Stimulated activated CD4-positive, alpha-beta T cell treated with anti-CD3 and anti-CD28 coated beads, Interleukin-4, amount 100 ng/mL, for 1 hour (primary cell): ENCODE measurements at regions not wholly inside any gene's neighbourhood (a gene's known extent, or its start where the extent isn't known, plus 50 kb on each side); places are given as distances from the start of the nearest gene placed in this dataset.
"Not testable (repeated sequence)": the region's sequence is repeated elsewhere in the genome, so short reads cannot be mapped to it uniquely, and the experiment has no call there.

Experiments used
- DNase-seq: peaks from one replicate; pipeline ENCODE4 v3.0.0-alpha.2; 2020

- no peak for DNase-seq
Observed at GRCh38 chr20:53792946-53793536, 199.4 kb upstream of the ZNF217 start.

- no peak for DNase-seq
Observed at GRCh38 chr20:53789989-53790675, 196.5 kb upstream of the ZNF217 start.

DNA sequence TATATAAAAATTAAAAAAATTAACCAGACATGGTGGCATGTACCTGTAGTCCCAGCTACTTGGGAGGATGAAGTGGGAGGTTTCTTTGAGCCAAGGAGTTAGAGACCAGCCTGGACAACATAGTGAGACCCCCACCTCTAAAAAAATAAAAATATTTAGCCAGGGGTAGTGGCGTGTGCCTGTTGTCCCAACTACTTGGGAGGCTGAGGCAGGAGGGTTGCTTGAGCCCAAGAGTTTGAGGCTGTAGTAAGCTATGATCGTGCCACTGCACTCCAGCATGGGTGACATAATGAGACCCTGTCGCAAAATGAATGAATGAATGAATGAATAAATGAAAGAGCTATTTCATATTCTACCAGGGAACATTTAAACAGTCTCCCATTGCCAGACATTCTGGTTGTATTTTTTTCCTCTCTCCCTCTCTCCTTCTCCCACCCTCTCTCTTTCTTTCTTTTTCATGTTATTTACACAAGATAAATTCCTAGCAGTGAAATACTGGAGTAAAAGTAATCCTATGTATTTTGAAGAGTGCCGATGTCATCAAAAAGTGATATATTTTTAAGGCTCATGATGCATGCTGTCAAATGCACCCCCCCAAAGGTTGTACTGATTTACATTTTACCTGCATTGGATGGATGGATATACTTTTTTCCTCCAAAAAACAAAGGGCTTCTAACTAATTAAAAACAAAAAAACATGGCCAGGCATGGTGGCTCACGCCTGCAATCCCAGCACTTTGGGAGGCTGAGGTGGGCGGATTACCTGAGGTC lies 194.8 kb upstream of the ZNF217 start:
- DNase-seq = no peak

DNA sequence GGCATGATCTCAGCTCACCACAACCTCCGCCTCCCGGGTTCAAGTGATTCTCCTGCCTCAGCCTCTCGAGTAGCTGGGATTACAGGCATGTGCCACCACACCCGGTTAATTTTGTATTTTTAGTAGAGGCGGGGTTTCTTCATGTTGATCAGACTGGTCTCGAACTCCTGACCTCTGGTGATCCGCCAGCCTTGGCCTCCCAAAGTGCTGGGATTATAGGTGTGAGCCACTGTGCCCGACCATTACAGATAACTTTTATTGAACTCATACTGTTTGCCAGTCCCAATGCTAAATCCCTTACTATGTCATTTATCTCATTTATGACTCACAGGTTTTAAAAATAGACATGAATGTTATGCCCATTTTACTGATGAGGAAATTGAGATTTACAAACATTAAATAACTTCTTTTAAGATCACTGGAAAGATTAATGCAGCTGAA lies 193.9 kb upstream of the ZNF217 start:
- DNase-seq = not testable (repeated sequence)

DNA sequence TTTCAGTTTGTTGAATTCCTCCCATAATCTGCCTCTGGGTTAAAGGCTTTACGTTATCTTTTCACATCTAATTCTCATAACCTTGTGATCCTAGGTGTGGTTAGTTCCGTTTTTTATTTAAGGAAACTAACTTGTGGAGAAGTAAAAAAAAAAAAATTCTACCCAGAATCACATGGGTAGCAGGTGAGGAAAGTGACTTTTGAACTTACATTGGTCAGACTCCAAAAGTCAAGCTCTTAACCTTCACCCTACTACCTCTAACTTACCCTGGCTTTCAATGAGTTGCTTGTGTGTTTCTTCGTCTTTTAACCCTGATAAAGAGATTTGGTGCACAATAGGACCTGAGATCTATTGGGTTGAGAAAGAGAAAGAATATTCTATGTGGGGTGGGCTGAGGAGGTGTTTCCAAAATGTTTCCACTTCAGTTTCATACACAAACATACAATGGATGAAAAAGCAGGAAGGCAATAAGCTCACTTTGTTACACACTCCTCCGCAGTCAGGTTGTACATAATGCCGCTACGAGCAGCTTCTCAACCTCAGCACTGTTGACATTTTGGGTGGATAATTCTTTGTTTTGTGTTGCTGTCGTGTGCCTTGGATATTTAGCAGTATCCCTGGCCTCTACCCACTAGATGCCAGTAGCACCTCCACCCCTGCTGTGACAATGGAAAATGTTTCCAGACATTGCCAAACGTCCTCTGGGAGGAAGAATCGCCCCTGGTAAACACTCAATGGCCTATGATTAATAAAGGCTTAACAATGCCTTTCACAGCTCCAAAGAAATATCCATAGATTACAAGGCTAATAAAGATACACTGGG lies 193.0 kb upstream of the ZNF217 start:
- no peak for DNase-seq

DNA sequence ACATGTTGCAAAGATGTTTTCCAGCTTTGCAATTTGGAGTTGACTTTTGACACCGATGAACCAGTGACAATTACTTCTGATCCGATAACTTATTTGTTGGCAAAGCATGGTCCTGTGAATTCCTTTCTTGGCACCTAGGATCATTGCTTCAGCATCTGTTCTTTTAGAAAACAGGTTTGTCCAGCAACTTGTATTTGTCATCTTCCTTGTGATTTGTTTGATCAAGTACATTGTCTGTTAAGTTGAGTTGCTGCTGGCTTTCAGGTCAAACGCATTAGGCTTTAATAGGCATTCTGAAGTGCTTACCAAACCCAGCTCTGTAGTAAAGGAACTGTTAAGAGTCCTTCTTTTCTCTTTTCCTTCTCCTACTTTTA lies 192.4 kb upstream of the ZNF217 start:
- no peak for DNase-seq

GRCh38 chr20:53785320-53785719 lies 191.7 kb upstream of the ZNF217 start:
- DNase-seq = no peak

DNA sequence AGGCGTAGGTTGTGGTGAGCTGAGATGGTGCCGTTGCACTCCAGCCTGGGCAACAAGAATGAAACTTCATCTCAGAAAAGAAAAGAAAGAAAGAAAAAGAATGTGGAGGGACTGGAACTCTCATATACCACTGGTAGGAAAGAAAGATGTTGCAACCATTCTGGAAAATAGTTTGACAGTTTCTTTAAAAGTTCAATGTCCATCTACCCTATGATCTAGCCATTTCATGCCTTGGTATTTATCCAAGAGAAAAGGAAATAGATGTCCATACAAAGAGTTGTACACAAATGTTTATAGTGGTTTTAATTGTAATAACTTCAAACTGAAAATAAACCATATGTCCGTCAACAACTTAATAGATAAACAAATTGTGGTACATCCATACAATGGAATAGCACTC lies 190.1 kb upstream of the ZNF217 start:
- DNase-seq = no peak

- no peak for DNase-seq
Observed at GRCh38 chr20:53782612-53783246, 189.1 kb upstream of the ZNF217 start.

- no peak for DNase-seq
Observed at GRCh38 chr20:53779822-53780221, 186.2 kb upstream of the ZNF217 start.

GRCh38 chr20:53778736-53779135 lies 185.1 kb upstream of the ZNF217 start:
- no peak for DNase-seq

- no peak for DNase-seq
Observed at GRCh38 chr20:53778041-53778516, 184.4 kb upstream of the ZNF217 start.

DNA sequence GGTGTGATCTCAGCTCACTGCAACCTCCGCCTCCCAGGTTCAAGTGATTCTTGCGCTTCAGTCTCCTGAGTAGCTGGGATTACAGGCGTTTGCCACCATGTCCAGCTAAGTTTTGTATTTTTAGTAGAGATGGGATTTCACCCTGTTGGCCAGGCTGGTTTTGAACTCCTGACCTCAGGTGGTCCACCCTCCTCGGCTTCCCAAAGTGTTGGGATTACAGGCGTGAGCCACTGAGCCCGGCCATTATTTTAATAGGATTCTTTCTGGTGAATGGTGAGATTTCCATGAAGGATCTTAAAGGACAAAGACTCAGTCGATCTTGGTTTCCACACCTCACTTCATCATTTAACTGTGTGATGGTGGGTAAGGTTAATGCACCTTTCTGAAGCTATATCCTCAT lies 183.8 kb upstream of the ZNF217 start:
- not testable (repeated sequence) for DNase-seq

- DNase-seq = no peak
Observed at GRCh38 chr20:53776858-53777257, 183.2 kb upstream of the ZNF217 start.

DNA sequence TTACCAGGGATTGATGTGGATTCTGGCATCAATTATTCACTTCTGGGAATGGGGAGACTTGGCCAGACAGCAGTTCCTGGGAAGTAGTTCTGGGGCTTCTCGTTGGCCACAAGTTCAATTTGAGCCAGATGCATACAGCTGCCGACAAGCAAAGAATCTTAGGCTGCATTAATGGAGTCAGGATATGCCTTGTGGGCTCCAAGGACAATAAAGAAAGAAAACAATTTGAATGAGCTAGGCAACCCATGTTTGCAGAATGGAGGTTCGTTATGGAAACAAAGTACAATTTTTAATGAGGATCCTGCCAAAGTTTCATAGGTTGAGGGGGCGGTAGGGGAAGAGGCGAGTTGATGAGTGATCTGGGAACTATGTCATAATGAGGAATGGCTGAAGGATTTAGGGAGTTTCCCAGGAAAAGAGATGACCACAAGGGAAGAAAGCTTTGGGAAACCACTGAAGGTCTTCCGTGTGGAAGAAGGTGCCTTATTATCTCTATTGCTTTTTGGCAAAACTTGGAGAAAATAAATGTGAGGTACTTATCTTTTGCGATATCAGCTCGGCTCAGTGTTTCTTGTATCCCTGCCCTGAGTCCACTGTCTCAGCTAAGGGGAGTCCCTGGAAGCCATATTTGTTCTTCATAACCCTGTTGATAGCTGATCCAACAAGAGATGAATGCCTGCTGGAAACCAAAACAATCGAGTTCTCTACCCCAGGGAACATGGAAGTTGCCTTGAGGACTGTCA lies 181.0 kb upstream of the ZNF217 start:
- no peak for DNase-seq

GRCh38 chr20:53773792-53774401 lies 180.3 kb upstream of the ZNF217 start:
- no peak for DNase-seq

- DNase-seq = not testable (repeated sequence)
Observed at GRCh38 chr20:53773066-53773791, 179.6 kb upstream of the ZNF217 start.

GRCh38 chr20:53769041-53769440 lies 175.4 kb upstream of the ZNF217 start:
- DNase-seq = no peak

DNA sequence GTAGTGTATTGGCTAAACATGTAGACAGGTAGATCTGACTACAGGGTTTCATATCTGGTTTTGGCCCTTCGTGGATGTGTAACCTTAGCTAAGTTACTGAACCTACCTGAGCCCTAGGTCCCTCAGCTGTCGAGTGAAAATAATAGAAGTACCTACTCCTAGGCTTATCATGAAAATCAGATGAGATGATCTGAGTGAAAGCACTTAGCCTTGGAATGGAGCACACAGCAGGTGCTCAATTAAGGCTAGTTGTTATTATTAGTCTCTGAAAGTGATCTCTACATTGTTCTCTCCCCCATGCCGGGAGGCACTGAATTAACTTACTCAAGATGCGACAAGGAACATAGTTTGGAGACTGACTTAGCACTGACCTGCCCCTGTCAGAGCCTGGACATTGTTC lies 174.7 kb upstream of the ZNF217 start:
- DNase-seq = no peak

DNA sequence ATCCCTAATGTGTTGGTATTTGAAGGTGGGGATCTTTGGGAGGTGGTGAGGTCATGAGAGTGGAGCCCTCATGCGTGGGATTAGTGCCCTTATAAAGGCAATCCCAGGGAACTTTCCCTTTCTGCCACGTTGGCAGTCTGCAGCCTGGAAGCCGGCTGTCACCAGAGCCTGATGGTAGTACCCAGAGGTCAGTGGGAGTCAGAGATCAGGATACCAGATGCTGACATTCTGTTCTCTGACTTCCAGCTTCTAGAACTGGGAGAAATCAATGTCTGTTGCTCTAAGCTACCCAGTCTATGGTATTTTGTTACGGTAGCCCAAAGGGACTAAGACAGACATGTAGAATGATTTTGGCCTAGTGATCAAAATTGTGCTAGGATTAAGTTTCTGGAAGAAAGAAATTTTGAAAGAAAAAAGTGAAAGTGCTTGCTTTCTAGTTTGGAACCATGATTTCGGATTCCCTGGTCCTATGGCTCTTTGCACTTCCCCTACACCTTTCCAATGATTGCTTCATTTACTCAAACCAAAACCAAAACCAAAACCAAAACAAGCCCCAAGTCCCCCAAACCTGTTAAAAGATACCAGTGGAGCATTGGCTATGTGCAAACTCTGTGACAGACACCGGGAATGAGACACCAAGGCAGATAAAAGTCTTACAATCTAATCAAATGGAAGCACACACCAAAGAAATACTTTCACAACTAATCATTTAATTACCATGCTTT lies 173.7 kb upstream of the ZNF217 start:
- DNase-seq = no peak
